ENCODE measurements at regions not wholly inside any gene's neighbourhood (a gene's known extent, or its start where the extent isn't known, plus 50 kb on each side); places are given as distances from the start of the nearest gene placed in this dataset.

DNA sequence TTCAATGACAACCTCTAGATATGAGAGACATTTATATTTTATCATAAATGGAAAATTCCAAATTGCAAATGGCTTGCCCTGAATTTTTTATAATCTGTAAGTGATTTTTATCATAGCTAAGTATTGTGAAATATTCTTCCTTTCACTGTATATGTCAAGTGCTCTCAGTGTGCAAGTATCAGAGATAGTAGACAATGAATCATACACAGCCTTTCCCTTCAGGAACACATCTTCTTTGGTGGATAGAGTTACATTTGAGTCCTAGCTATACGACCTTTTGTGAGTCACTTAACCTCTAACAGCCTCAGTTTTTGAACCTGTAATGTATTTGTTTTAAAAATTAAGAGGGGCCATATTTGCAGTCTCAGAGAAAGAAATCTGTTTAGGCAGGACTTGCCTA lies 350.7 kb upstream of the SEL1L start:
- TF ChIP-seq POLR2AphosphoS5 (IDR thresholded peaks at IDR 0.05; ENCODE audit: low read depth) (no peak), CTCF (conservative IDR thresholded peaks at IDR 0.05; ENCODE audit: low read depth in 2 of 2) (no peak), CREB1 (CRISPR knock-in tag; IDR thresholded peaks at IDR 0.05; ENCODE audit: low read depth) (no peak), EZH2 (IDR thresholded peaks at IDR 0.05; ENCODE audit: low read depth, unreplicated experiment) (no peak), EZH2phosphoT487 (IDR thresholded peaks at IDR 0.05; ENCODE audit: unreplicated experiment) (no peak), STAT1 (IDR thresholded peaks at IDR 0.05; ENCODE audit: unreplicated experiment) (no peak), JUNB (IDR thresholded peaks at IDR 0.05; ENCODE audit: unreplicated experiment) (no peak), ZNF331 (CRISPR knock-in tag; IDR thresholded peaks at IDR 0.05; ENCODE audit: low read depth) (no peak), ETS1 (IDR thresholded peaks at IDR 0.05) (no peak)
- TF ChIP-seq, protein P1, sequence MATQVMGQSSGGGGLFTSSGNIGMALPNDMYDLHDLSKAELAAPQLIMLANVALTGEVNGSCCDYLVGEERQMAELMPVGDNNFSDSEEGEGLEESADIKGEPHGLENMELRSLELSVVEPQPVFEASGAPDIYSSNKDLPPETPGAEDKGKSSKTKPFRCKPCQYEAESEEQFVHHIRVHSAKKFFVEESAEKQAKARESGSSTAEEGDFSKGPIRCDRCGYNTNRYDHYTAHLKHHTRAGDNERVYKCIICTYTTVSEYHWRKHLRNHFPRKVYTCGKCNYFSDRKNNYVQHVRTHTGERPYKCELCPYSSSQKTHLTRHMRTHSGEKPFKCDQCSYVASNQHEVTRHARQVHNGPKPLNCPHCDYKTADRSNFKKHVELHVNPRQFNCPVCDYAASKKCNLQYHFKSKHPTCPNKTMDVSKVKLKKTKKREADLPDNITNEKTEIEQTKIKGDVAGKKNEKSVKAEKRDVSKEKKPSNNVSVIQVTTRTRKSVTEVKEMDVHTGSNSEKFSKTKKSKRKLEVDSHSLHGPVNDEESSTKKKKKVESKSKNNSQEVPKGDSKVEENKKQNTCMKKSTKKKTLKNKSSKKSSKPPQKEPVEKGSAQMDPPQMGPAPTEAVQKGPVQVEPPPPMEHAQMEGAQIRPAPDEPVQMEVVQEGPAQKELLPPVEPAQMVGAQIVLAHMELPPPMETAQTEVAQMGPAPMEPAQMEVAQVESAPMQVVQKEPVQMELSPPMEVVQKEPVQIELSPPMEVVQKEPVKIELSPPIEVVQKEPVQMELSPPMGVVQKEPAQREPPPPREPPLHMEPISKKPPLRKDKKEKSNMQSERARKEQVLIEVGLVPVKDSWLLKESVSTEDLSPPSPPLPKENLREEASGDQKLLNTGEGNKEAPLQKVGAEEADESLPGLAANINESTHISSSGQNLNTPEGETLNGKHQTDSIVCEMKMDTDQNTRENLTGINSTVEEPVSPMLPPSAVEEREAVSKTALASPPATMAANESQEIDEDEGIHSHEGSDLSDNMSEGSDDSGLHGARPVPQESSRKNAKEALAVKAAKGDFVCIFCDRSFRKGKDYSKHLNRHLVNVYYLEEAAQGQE (IDR thresholded peaks at IDR 0.05; ENCODE audit: unreplicated experiment), result no peak
- TF ChIP-seq, protein P2, sequence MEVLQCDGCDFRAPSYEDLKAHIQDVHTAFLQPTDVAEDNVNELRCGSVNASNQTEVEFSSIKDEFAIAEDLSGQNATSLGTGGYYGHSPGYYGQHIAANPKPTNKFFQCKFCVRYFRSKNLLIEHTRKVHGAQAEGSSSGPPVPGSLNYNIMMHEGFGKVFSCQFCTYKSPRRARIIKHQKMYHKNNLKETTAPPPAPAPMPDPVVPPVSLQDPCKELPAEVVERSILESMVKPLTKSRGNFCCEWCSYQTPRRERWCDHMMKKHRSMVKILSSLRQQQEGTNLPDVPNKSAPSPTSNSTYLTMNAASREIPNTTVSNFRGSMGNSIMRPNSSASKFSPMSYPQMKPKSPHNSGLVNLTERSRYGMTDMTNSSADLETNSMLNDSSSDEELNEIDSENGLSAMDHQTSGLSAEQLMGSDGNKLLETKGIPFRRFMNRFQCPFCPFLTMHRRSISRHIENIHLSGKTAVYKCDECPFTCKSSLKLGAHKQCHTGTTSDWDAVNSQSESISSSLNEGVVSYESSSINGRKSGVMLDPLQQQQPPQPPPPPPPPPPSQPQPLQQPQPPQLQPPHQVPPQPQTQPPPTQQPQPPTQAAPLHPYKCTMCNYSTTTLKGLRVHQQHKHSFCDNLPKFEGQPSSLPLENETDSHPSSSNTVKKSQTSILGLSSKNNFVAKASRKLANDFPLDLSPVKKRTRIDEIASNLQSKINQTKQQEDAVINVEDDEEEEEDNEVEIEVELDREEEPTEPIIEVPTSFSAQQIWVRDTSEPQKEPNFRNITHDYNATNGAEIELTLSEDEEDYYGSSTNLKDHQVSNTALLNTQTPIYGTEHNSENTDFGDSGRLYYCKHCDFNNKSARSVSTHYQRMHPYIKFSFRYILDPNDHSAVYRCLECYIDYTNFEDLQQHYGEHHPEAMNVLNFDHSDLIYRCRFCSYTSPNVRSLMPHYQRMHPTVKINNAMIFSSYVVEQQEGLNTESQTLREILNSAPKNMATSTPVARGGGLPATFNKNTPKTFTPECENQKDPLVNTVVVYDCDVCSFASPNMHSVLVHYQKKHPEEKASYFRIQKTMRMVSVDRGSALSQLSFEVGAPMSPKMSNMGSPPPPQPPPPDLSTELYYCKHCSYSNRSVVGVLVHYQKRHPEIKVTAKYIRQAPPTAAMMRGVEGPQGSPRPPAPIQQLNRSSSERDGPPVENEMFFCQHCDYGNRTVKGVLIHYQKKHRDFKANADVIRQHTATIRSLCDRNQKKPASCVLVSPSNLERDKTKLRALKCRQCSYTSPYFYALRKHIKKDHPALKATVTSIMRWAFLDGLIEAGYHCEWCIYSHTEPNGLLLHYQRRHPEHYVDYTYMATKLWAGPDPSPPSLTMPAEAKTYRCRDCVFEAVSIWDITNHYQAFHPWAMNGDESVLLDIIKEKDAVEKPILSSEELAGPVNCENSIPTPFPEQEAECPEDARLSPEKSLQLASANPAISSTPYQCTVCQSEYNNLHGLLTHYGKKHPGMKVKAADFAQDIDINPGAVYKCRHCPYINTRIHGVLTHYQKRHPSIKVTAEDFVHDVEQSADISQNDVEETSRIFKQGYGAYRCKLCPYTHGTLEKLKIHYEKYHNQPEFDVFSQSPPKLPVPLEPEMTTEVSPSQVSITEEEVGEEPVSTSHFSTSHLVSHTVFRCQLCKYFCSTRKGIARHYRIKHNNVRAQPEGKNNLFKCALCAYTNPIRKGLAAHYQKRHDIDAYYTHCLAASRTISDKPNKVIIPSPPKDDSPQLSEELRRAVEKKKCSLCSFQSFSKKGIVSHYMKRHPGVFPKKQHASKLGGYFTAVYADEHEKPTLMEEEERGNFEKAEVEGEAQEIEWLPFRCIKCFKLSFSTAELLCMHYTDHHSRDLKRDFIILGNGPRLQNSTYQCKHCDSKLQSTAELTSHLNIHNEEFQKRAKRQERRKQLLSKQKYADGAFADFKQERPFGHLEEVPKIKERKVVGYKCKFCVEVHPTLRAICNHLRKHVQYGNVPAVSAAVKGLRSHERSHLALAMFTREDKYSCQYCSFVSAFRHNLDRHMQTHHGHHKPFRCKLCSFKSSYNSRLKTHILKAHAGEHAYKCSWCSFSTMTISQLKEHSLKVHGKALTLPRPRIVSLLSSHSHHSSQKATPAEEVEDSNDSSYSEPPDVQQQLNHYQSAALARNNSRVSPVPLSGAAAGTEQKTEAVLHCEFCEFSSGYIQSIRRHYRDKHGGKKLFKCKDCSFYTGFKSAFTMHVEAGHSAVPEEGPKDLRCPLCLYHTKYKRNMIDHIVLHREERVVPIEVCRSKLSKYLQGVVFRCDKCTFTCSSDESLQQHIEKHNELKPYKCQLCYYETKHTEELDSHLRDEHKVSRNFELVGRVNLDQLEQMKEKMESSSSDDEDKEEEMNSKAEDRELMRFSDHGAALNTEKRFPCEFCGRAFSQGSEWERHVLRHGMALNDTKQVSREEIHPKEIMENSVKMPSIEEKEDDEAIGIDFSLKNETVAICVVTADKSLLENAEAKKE (CRISPR knock-in tag; IDR thresholded peaks at IDR 0.05), result no peak

Data from GM23338 (cell line).